ENCODE measurements at regions not wholly inside any gene's neighbourhood (a gene's known extent, or its start where the extent isn't known, plus 50 kb on each side); places are given as distances from the start of the nearest gene placed in this dataset.
A peak's percentile ranks its signal among the peaks of the same experiment; 100 is the strongest.

DNA sequence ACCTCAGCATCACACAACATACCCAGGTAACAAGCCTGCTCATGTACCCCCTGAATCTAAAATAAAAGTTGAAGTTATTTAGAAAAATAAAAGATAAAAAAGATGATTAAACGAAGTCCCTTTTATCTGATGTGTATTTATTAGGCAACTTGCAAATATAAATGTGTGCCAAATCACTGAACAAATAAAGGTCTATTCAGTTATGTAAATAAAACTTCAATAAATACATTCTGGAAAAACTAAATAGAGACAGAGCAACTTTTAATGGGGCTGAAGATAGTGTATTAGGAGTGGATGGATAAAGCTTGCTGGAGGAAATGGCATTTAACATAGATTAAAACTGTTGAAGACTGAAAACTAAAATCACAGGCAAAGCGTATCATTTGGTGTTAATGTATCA is 678.0 kb upstream of the GRM7 start:
- DNase-seq (ENCODE audit: low spot score): no peak

DNA sequence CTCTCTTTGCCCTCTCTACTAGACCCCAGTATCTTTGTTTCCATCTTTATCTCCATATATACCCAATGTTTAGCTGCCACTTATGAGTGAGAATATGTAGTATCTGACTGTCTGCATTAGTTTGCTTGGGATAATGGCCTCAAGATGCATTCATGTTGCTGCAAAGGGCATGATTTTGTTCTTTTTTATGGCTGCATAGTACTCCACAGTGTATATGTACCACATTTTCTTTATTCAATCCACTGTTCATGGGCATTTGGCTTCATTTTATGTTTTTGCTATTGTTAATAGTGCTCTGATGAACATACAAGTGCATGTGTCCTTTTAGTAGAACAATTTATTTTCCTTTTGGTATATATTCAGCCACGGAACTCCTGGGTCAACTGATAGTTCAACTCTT is 671.5 kb upstream of the GRM7 start:
- DNase-seq (ENCODE audit: low spot score): no peak

DNA sequence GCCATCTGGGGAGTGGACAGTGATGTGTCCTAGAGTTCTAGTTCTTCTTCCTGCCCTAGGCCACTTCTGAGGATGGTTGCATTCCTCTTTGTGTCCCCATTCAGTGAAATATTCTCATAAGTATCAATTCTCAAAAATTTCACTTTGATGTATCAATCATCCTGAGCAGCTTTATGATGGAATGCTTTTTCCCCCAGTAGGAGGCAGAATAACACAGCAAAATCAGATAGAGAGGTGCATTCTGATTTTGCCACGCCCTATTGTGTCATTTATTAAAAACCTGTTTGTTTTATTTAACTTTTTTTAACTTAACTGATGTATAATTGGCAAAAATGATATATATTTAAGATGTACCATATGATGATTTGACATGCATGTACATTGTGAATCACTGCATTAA is 656.0 kb upstream of the GRM7 start:
- no peak for DNase-seq (ENCODE audit: low spot score)

DNA sequence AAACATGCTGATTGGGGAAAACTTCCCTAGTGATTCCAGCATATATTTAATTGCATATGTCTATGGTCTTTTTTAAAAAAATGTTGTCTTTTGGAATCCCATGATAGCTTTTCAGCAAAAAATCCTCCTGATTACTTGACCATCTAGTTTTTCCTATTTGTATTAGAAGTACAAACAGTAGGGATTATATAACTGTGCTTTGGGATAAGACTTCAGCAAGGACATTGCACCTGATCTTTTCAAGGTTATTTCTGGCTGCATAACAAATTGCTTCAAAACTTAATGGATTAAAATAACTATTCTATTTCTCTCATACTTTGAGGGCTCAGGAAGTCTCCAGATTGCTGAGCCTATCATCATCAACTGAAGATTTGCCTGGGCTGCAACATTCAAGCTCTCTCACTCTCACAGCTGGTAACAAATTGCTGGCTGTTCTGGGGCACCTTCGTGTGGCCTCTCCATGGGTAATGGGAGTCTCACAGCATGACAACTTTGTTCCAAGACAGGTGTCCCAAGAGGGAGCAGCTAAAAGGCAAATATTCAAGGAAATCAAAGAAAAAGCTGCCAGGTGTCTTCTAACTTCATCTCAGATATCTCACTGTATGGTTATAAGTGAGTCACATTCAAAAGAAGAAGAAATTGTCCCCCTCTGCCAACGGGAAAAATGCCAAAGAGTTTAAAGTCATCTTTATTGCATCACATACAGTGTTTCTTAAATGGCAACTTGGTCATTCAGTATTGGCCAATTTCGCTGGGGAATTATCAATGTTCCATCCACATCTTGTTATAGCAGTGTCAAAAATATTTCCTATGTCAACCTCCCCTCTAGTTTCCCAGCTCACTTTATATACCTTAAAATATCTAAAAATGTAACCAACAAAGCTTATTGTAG is 644.5 kb upstream of the GRM7 start:
- DNase-seq (ENCODE audit: low spot score): no peak

DNA sequence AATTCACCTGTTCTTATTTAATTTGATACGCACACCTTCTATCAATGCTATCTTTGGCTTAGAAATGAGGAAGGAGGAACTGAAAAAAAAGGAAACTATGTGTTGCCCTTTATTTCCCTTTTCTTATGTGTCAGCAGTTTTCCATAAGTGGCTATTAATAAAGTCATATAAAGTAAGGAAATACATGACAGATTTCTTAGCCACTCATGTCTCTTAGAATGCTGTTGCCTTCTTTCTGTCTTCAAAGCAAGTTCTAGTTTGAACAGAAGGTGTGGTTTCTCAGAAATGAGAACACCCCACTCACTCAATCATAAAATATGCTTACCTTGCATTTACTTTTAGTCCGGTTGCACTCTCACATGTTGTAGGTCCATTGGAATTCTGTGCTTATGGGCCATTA is 640.5 kb upstream of the GRM7 start:
- peak; percentile 22 for DNase-seq (ENCODE audit: low spot score)

DNA sequence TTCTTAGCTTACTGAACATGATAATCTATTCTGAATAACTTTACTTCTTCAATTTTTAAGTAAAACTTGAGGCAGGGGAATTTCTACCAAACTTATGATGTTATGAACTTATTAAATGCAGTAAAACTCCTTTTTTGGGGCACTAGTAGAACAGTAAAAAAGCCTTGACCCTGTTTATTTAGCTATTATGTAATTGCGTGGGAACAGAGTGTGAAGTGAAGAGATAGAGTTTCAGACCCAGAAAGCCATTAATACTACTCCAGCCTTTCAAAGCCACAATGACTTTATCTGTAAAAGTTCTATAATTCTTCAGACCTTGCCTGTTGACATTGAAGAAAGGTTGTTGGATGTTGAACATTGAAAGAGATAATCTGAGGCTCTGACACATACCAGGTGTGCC is 638.8 kb upstream of the GRM7 start:
- DNase-seq (ENCODE audit: low spot score): no peak

DNA sequence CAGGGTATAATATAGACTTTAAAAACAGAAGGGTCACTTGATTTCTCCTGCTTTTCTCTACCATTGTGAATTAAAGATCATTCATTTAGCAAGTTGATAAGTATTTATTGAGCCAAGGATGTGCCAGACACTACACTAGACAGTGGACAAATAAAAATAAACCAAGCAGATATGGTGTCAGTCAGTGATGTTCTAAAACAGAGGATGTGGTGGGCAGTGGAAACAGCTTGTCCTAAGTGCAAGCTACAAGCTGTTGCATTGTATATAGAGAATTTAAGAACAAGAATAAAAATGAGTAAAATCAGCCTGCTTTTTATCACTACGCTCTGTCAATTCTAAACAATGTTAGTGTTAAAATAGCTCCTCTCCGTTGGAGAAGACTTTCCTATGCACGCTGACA is 637.3 kb upstream of the GRM7 start:
- no peak for DNase-seq (ENCODE audit: low spot score)

DNA sequence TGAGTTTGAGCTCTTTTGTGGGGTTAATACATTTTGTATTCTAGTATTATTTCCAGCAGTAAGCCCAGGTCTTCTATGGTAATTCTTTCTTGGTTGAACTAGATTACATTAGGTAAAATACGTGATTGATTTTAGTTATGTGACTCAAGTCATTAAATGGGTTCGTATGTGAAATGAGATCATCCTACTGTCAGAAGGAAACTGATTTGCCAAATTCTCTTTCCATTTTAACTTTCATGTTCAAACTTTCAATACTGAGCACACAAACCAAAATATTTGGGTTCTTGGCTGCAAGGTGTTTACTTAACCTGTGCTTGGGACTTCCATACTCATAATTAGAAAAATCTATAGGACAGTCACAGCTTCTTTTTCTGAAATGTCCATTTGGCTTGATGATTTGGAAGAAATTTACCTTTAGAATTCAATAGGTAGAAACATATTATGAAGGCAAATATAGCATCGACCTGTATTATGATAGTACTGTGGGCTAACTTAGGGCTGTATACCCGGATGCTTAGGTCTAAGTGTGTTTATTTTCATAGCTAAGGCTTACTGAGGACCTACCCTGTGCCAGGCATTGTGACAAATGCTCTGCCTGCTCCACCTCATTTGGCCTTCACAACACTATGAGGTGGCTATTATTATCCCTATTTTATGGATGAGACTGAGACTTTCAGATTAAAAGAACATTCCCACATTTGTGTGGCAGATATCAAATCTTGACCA is 631.8 kb upstream of the GRM7 start:
- DNase-seq (ENCODE audit: low spot score): no peak

DNA sequence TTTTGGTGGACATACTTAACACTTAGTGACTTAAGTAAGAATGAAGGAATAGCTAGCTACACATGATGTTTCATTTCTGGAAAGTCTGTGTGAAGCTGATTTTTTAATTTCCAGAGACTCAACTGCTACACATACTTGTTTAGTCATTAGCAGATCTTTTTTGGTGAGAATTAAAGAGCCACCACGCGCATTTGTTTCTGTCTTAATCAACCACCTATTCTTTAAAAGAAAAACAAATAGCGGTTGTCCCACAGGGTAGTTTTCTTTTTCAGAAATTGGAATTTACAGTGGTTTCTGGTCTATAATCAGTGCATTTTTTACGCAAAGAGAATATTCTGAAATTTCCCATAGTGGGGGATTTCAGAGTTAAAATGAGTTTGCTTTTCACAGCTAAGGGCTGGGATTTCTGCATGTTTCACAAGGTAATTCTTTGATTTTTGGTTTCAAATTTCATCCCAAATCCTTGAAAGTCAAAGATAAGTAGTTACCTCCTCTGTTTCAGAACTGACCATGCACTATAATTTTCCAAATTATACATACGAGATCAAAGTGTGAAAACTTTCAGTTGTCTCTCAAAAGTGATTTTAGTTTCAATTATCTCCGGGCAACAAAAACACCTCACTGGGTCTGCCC is 631.0 kb upstream of the GRM7 start:
- DNase-seq (ENCODE audit: low spot score): no peak

DNA sequence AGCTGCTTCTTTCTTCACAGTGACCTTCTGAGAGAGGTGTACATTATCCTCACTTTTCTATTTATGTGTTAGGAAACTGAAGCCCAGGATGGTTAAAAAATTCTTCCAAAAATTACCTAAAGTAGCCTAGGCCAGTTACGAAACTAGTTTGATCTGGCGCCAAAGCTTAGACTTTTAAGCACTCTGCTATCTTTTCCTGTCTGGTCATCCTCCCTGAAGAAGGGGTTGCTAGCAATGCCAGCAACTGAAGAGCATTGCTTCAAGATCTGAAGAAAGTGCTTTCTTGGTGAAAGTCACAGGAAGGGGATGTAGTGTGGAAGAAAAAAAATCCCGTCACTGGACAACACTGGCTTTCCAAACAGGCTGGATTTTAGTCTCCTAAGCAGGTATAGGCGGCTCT is 618.8 kb upstream of the GRM7 start:
- DNase-seq (ENCODE audit: low spot score): no peak

DNA sequence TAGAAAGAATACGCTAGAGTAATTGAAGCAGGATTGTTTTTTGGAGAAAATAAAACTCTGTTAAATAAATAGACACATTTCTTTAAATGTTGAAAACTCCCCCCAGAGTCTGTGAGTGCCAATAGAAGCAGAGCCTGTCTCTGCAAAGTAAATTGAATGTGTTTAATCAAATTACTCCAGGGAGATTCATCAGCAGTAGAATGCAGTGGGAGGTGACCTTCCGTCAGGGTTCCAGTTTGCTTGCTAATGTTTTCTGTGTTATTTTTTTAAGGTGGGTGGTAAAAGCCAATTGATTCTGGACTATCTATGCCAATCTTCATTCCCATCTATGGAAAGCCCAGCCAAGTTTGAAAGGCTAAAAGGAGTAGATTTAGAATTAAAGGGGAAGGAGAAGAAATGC is 612.4 kb upstream of the GRM7 start:
- DNase-seq (ENCODE audit: low spot score): no peak

DNA sequence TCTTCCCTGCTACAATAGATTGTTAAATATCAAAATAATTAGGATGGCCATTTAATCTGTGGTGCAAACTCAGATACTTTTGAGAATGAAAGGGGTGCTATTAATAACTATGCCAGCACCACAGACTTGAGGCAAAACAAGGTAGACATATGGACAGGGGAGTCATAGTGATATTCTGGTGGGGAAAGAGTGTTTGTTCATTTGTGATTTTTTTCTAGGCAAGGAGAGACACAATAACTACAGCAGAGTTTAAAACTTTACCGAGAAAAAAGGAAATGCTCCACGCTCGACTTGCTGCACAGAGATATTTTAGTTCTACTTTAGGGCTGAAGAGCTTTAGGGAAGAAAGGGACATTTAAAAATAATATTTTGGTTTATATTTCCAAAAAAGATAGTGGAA is 611.2 kb upstream of the GRM7 start:
- DNase-seq (ENCODE audit: low spot score): no peak

DNA sequence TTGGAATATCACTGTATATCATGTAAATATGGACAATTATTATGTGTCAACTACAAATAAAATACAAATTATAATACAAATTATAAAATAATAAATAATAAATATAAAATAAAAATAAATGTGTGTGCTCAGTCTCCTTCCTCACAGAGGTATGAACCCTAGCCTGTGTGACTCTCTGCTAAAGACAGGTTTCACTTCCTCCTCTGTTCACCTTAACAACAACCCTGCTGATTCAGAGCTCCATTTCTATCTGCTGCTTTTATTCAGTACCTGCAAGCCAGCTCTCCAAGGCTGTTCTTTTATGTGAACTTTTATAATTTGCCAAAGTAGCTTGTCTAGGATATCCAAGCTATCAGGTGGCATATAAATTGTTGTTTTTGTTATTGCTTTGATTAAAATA is 610.7 kb upstream of the GRM7 start:
- no peak for DNase-seq (ENCODE audit: low spot score)

DNA sequence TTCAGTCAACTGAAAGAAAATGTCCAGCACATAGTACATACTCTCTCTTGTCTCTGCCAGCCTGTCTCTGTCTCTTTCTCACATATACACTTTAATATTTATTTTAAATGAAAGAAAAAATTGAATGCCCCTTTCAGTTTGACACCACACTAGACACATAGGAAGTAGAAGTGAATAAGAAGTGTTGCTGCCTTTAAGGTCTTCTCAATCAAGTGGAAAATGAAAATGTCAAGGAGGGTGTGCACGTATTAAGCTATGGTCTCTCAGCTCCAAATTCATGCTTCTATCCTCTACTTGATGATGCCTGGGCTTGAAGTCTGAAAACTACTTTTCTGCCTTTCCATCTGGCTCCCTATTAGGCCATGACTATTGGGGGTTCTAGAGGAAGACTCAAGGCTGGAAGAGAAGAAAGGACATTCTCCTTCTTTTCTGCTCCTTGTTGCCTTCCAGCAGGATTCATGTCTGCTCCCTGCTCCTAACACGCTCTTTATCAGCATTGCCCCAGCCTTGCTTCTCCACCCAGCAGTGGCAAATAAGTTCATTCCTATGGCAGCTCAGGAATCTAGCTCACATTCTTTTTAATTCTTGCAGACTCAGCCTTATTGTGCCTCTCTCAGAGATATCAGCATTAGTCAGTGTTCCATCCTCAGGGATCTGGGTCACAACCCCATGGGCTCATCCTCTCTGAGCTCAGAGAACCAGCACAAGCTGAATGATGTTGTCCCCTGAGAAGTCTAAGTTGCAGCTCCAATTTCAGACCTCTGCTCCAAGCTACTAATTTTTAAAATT is 609.1 kb upstream of the GRM7 start:
- DNase-seq (ENCODE audit: low spot score): no peak

DNA sequence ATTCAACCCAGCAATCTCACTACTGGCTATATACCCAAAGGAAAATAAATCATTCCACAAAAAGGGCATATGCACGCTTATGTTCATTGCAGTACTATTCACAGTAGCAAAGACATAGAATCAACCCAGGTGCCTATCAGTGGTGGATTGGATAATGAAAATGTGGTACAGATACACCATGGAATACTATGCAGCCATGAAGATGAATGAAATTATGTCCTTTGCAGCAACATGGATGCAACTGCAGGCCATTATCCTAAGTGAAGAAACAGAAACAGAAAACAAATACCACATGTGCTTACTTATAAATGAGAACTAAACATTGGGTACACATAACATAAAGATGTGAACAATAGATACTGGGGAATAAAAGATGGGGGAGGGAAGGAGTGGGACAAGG is 606.4 kb upstream of the GRM7 start:
- DNase-seq (ENCODE audit: low spot score): no peak

DNA sequence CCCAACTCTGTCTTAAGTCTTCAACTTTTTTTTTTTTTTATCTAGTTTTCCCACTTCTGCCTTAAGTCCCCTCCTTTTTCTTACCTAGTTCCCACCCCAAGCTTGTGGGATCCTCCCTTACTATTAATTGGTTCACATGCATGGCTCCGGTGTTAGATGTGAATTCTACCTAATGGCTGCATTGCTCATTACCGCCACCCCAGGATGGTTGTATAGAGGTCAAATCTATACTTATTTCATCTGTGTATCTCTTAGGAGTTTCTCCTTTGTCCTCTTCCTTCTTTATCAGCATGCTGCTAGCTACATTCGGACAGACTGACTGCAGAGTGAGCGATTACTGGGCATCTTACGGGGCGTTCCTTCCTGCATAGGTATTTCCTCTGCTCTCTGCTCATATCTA is 605.7 kb upstream of the GRM7 start:
- DNase-seq (ENCODE audit: low spot score): no peak

DNA sequence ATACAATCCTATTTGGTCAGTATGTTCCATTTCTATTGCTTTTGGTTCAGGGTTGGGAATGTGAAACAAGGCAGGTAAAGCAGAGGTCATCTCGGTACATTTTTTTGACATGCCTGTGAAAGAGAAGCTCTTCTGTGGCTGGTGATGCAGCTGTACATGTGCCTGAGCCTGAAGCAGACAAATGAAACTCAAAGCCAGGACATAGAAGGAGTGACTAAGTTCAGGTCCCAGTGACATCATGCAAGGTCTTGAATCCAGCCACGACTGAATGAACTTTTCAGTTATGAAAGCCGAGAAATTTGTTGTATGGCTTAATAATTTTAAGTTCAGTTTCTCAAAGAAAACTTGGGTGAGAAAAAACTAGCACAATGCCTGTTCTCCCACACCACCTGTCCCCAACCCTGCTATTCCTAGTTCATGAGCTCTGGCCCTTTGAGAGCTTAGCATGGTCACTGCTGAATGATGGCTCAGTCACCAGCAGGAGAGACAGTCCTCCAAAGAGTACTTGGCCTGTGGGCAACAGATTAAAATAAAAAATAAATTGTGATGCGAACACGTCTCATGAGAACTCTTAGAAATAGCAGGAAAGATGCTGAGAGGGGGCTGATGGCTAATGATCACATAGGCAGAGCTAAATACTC is 600.2 kb upstream of the GRM7 start:
- no peak for DNase-seq (ENCODE audit: low spot score)

DNA sequence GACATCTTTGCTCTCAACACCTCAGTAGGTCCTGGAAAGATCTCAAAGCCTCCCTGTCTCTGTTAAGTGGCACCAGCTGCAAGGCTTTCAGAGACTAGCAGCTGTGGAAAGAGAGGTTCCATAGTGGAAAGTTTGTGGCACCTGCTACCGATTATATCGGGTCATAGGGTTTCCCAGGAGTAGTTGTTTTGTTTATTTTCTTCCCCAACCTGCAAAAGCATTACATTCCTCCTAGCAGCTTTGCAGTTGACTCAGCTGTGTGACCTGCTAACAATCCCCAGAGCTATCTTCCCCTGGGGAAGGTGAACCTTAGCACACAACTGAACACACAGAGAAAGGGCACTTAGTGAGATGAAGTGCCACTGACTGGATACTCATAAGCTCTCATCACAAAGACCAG is 598.9 kb upstream of the GRM7 start:
- no peak for DNase-seq (ENCODE audit: low spot score)

DNA sequence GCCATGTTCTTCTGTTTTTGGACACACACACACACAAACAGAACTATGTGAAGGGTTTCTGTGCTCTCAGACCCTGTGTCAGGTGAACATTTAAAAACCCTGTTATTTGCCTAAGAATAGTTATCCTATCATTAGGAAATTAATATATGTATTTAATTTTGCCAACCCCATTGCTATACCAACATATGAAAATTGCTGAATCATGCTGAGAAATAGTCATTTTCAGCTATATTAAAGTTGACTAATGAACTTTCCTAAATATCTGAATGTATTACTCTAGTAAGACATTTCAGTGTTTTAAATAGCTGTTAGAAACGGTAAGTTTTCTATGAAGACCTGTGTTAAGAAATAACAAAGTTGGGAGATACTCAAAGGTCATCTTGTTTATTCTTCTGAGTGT is 596.9 kb upstream of the GRM7 start:
- DNase-seq (ENCODE audit: low spot score): no peak

DNA sequence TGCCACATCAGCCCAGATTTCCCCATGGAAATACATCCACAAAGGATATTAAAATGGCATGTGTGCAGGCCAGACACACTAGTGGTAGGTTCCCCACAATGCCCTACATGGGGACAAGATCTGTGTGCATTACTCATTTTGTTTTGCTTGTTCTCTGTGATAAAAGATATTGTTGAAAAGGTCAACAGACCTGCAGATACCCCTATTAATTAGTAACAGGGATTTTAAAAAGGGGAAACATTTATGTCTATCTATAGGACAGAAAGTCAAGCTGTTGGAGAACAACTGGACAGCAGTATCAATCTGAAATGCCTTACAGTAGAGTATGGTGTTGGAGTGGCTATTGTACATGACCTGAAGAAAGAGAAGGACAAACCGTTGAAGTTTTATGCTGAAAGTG is 596.0 kb upstream of the GRM7 start:
- DNase-seq (ENCODE audit: low spot score): no peak

DNA sequence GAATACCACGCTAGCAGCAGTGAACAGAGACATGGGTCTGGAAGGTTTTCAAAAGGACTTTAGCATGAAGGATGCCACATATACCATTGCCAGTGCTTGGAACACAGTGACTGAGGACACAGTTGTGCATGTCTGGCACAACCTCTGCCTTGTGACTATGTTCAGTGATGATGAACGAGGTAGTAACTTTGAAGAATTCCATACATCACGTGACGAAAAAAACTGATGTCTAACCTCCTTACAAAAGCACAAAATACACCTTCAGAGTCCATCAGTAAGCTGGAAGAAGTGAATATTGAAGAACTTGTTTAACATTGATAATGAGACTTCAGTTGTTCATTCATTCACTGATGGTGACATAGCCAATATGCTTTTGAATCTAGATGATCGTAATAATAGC is 594.8 kb upstream of the GRM7 start:
- no peak for DNase-seq (ENCODE audit: low spot score)

DNA sequence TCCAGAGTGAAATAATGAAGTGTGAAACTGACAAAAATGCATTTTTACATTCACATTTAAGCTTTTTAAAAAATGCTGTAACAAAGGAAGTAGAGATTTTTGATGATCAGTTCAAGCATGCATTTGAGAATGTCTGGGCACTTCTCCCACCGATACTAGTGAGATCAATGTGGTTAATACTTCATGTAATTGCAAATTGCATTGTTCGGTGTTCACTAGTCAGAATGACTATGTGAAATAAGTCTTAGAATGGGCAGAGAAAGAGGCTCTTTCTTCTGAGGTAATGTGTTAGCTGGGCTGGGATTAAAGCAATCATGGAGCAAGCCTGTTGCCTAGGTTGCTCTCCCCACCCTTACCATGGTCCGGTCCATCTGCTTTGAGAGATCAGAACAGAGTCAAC is 587.0 kb upstream of the GRM7 start:
- no peak for DNase-seq (ENCODE audit: low spot score)
